Common myeloid progenitor, CD34-positive (primary cell): ENCODE measurements at regions not wholly inside any gene's neighbourhood (a gene's known extent, or its start where the extent isn't known, plus 50 kb on each side); places are given as distances from the start of the nearest gene placed in this dataset.

Experiments used
- CTCF ChIA-PET: fragments of 350-600 bp; sonication (Branson Sonifier 250); formaldehyde crosslinking; loops from one replicate; lab custom pipeline; 2021; ENCODE audit warnings: antibody characterized with exemption; lab: Charles Lee
- POLR2A ChIA-PET: fragments of 350-600 bp; sonication (Branson Sonifier 250); formaldehyde crosslinking; loops from one replicate; lab custom pipeline; 2021; ENCODE audit warnings: antibody characterized with exemption; lab: Charles Lee
- DNase-seq, 3 donors: peaks; one replicate each; pipeline versions ENCODE4 v3.0.0 to v3.0.0-alpha.2; 2013
- H3K27ac ChIP-seq, 2 experiments: 1 replicate in 1 of 2; 2 replicates in 1 of 2; pipeline ENCODE4 v1.7.0; 2013; ENCODE audit warnings: inconsistent platforms in 2 of 2, low read length in 2 of 2, mild to moderate bottlenecking in 2 of 2, low read depth in 1 of 2, moderate library complexity in 1 of 2; ENCODE audit not compliant: severe bottlenecking in 2 of 2, insufficient read depth in 1 of 2, poor library complexity in 1 of 2
- H3K27me3 ChIP-seq, 5 experiments: replicated peaks in 2 of 5; 1 replicate in 3 of 5; 2 replicates in 2 of 5; pipeline versions ENCODE4 v1.6.1 to v1.7.0; 2013; ENCODE audit warnings: low read length in 4 of 5, mild to moderate bottlenecking in 2 of 5, moderate library complexity in 2 of 5, inconsistent platforms in 1 of 5; ENCODE audit not compliant: insufficient read depth in 5 of 5, control insufficient read depth in 4 of 5
- H3K36me3 ChIP-seq, 4 experiments: 1 replicate in 2 of 4; 2 replicates in 2 of 4; pipeline versions ENCODE4 v1.6.1 to v1.7.0; 2013; ENCODE audit warnings: low read length in 3 of 4, control low read depth in 1 of 4, mild to moderate bottlenecking in 1 of 4; ENCODE audit not compliant: control insufficient read depth in 4 of 4, insufficient read depth in 4 of 4
- H3K4me1 ChIP-seq, 4 experiments: 1 replicate in 3 of 4; 2 replicates in 1 of 4; pipeline versions ENCODE4 v1.6.1 to v1.7.1; 2013; ENCODE audit warnings: low read length in 3 of 4, mild to moderate bottlenecking in 3 of 4, control low read depth in 1 of 4, inconsistent platforms in 1 of 4, moderate library complexity in 1 of 4; ENCODE audit not compliant: control insufficient read depth in 4 of 4, insufficient read depth in 4 of 4; ENCODE audit errors: control extremely low read depth in 1 of 4
- H3K4me3 ChIP-seq, 7 experiments: 1 replicate in 4 of 7; 2 replicates in 3 of 7; pipeline versions ENCODE4 v1.5.1 to v1.7.0; 2013; ENCODE audit warnings: mild to moderate bottlenecking in 7 of 7, low read length in 6 of 7, moderate library complexity in 6 of 7, inconsistent platforms in 2 of 7, low read depth in 2 of 7, control low read depth in 1 of 7; ENCODE audit not compliant: insufficient read depth in 4 of 7, control insufficient read depth in 1 of 7; ENCODE audit errors: extremely low read depth in 1 of 7
- H3K9me3 ChIP-seq, 5 experiments: 1 replicate in 4 of 5; 2 replicates in 1 of 5; pipeline versions ENCODE4 v1.6.1 to v1.7.1; 2013; ENCODE audit warnings: low read length in 4 of 5, mild to moderate bottlenecking in 2 of 5, inconsistent platforms in 1 of 5, low read depth in 1 of 5, moderate library complexity in 1 of 5; ENCODE audit not compliant: control insufficient read depth in 4 of 5, insufficient read depth in 2 of 5; ENCODE audit errors: control extremely low read depth in 1 of 5
- WGBS: methylation state at CpG from one replicate; pipeline ENCODE4 v1.1.5; 2013; ENCODE audit not compliant: insufficient coverage; 5-methylcytosine and 5-hydroxymethylcytosine counted together

GRCh38 chr2:38174646-38175423 lies 98.9 kb upstream of the CYP1B1 start:
- peaks cover 0 to 46% (median 4%) of the 10 kb centered on the region in 5 experiments for H3K27me3 ChIP-seq
- WGBS: 71% methylated on average over 4 of the region's 7 CpGs
- peaks cover 0 to 31% (median under 1%) of the 10 kb centered on the region in 4 experiments for H3K4me1 ChIP-seq
- ChIA-PET CTCF (no interaction called here), POLR2A (no interaction called here)
- H3K36me3 ChIP-seq: no peaks in the 10 kb centered on the region
- no peak overlapping the region for H3K27ac ChIP-seq
- peaks cover 0 to 6% (median 4%) of the 10 kb centered on the region in 5 experiments for H3K9me3 ChIP-seq
- no peak for DNase-seq
- peak overlapping the region in 1 of 7 experiments; percentile 34 for H3K4me3 ChIP-seq

DNA sequence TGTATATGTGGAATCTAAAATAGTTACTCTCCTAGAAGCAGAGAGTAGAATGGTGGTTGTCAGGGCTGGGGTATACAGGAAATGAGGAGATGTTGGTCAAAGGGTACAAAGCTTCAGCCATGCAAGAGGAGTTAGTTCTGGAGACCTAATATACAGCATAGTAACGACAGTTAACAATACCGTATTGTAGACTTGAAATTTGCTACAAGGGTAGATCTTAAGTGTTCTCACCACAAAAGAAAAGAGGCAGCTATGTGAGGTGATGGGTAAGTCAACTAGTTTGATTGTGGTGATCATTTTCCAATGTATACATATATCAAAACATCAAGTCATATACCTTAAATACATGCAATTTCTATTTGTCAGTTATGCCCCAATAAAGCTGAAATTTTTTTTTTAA lies 98.2 kb upstream of the CYP1B1 start:
- Histone ChIP-seq H3K27ac (no peak overlapping the region), H3K36me3 (no peaks in the 10 kb centered on the region), H3K4me3 (no peak overlapping the region), H3K27me3 (peaks cover 0 to 45% (median 4%) of the 10 kb centered on the region in 5 experiments), H3K9me3 (peaks cover 0 to 6% (median 4%) of the 10 kb centered on the region in 5 experiments), H3K4me1 (peaks cover 0 to 31% (median under 1%) of the 10 kb centered on the region in 4 experiments)
- DNase-seq: no peak
- POLR2A ChIA-PET: no interaction called here
- no CpG with 5 or more reads among the region's 2 CpGs for WGBS
- CTCF ChIA-PET: no interaction called here

GRCh38 chr2:38173683-38174082 lies 97.7 kb upstream of the CYP1B1 start:
- WGBS: 94% methylated on average over 3 of the region's 4 CpGs
- CTCF ChIA-PET: no interaction called here
- Histone ChIP-seq H3K27ac (no peak overlapping the region), H3K27me3 (peaks cover 0 to 44% (median 4%) of the 10 kb centered on the region in 5 experiments), H3K36me3 (no peaks in the 10 kb centered on the region), H3K4me3 (no peak overlapping the region), H3K4me1 (peaks cover 0 to 26% (median under 1%) of the 10 kb centered on the region in 4 experiments), H3K9me3 (peaks cover 0 to 6% (median 4%) of the 10 kb centered on the region in 5 experiments)
- POLR2A ChIA-PET: no interaction called here
- DNase-seq: no peak

GRCh38 chr2:38171208-38171855 lies 95.4 kb upstream of the CYP1B1 start:
- ChIA-PET CTCF (no interaction called here), POLR2A (no interaction called here)
- Histone ChIP-seq H3K4me3 (no peak overlapping the region), H3K36me3 (no peaks in the 10 kb centered on the region), H3K9me3 (peaks cover 0 to 6% (median 4%) of the 10 kb centered on the region in 5 experiments), H3K27me3 (peaks cover 0 to 48% (median 6%) of the 10 kb centered on the region in 5 experiments), H3K27ac (no peak overlapping the region), H3K4me1 (peaks cover 0 to 6% (median 0%) of the 10 kb centered on the region in 4 experiments)
- 100% methylated on average over 1 of the region's 1 CpG for WGBS
- no peak for DNase-seq

- Histone ChIP-seq H3K27ac (no peak overlapping the region), H3K27me3 (peaks cover 0 to 42% (median 9%) of the 10 kb centered on the region in 5 experiments), H3K4me3 (no peak overlapping the region), H3K4me1 (peaks cover 0 to 4% (median 0%) of the 10 kb centered on the region in 4 experiments), H3K36me3 (no peaks in the 10 kb centered on the region), H3K9me3 (peaks cover 0 to 6% (median 4%) of the 10 kb centered on the region in 5 experiments)
- ChIA-PET POLR2A (no interaction called here), CTCF (no interaction called here)
- DNase-seq: no peak
Measured at GRCh38 chr2:38170733-38171132, 94.8 kb upstream of the CYP1B1 start.

DNA sequence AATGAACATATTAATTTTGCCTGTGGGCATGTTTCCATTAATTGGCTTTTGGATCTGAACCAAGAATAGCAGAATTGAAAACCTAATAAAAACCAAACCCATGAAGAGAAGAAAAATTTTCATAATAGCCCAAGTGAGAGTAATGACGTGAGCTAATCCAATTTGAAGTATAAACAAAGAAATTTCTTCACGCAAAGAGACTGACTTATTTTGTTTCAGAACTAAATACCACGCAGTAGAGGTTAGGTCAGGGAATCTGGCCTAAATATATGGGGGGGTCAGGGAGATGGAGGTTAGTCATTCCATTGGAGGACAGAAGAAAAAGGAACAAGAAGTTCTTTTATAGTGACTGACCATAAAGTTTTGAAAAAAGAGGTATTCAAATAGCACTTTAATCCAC lies 94.1 kb upstream of the CYP1B1 start:
- H3K9me3 ChIP-seq: peaks cover 0 to 6% (median 4%) of the 10 kb centered on the region in 5 experiments
- H3K4me1 ChIP-seq: peaks cover 0 to 3% (median 0%) of the 10 kb centered on the region in 4 experiments
- no peak overlapping the region for H3K27ac ChIP-seq
- peaks cover 0 to 40% (median 9%) of the 10 kb centered on the region in 5 experiments for H3K27me3 ChIP-seq
- H3K36me3 ChIP-seq: no peaks in the 10 kb centered on the region
- ChIA-PET POLR2A (no interaction called here), CTCF (no interaction called here)
- no peak for DNase-seq
- 100% methylated on average over 3 of the region's 3 CpGs for WGBS
- no peak overlapping the region for H3K4me3 ChIP-seq
